Activated CD4-positive, alpha-beta T cell treated with anti-CD3 and anti-CD28 coated beads, Interleukin-2, amount 10 ng/mL, durations not matched to agents 7 days and 5 days (primary cell): ENCODE measurements at regions not wholly inside any gene's neighbourhood (a gene's known extent, or its start where the extent isn't known, plus 50 kb on each side); places are given as distances from the start of the nearest gene placed in this dataset.

Experiments
- CTCF ChIA-PET: fragments of 350-600 bp; sonication (Branson Sonifier 250); formaldehyde crosslinking; loops from one replicate; lab custom pipeline; 2021; ENCODE audit warnings: antibody characterized with exemption; lab: Charles Lee
- POLR2A ChIA-PET: fragments of 350-600 bp; sonication (Branson Sonifier 250); formaldehyde crosslinking; loops from one replicate; lab custom pipeline; 2021; ENCODE audit warnings: antibody characterized with exemption; lab: Charles Lee
- DNase-seq: peaks from one replicate; pipeline ENCODE4 v3.0.0-alpha.2; 2020
- H3K27ac Mint-ChIP-seq: one replicate; pipeline ENCODE4 v1.8.0; 2021; ENCODE audit warnings: mild to moderate bottlenecking, moderate library complexity, mixed read lengths
- H3K27me3 Mint-ChIP-seq: one replicate; pipeline ENCODE4 v1.8.0; 2021; ENCODE audit warnings: mixed read lengths
- H3K36me3 Mint-ChIP-seq: one replicate; pipeline ENCODE4 v1.8.0; 2021; ENCODE audit warnings: low read depth, mixed read lengths
- H3K4me1 Mint-ChIP-seq: one replicate; pipeline ENCODE4 v1.8.0; 2021; ENCODE audit warnings: mixed read lengths
- H3K4me3 Mint-ChIP-seq: one replicate; pipeline ENCODE4 v1.8.0; 2021; ENCODE audit warnings: mild to moderate bottlenecking, moderate library complexity, mixed read lengths
- H3K9me3 Mint-ChIP-seq: one replicate; pipeline ENCODE4 v1.8.0; 2021; ENCODE audit warnings: mixed read lengths

DNA sequence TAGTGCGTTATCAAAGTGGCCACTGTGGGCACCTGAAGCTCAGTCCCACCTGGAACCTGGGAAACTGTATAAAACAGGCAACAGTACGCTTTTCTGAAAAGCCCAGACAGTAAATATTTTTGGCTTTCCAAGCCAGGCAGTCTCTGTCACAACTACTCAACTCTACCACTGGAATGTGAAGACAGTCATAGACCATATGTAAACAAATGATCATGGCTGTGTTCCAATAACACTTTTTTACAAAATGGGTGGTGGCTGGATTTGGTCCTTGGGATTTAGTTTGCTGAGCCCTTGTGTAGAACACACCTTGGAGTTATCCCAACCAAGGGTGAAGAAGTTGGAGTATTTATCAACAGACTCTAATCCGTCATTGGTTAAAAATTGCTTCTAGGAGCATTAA lies 259.9 kb downstream of the SKIDA1 start:
- Mint-ChIP-seq H3K27ac (no peak overlapping the region), H3K9me3 (peaks cover 1% of the 10 kb centered on the region), H3K4me1 (no peaks in the 10 kb centered on the region), H3K36me3 (no peaks in the 10 kb centered on the region), H3K4me3 (no peak overlapping the region), H3K27me3 (no peaks in the 10 kb centered on the region)
- ChIA-PET CTCF (no interaction called here), POLR2A (no interaction called here)
- no peak for DNase-seq

DNA sequence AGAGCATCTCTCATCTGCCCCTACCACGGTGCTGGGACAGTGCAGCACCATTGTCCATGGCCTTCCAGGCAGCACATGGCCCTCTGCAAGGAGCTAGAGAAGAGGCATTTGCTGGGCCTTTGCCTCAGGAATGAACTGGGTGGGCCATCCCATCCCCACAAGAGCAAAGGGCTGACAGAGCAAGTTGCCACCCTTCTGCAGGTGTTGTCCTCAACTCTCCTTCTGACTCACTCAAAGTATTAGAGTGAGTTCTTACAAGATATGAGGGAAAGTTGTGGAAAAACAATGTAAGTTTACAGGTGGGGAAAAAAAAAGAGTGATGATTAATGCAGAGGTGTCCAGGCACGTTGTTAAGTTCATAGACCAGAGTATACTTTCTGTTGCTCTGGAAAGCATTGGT lies 261.2 kb downstream of the SKIDA1 start:
- CTCF ChIA-PET: no interaction called here
- Mint-ChIP-seq H3K4me1 (no peaks in the 10 kb centered on the region), H3K27me3 (no peaks in the 10 kb centered on the region), H3K9me3 (no peaks in the 10 kb centered on the region), H3K27ac (no peak overlapping the region), H3K36me3 (no peaks in the 10 kb centered on the region), H3K4me3 (no peak overlapping the region)
- POLR2A ChIA-PET: no interaction called here
- DNase-seq: no peak

DNA sequence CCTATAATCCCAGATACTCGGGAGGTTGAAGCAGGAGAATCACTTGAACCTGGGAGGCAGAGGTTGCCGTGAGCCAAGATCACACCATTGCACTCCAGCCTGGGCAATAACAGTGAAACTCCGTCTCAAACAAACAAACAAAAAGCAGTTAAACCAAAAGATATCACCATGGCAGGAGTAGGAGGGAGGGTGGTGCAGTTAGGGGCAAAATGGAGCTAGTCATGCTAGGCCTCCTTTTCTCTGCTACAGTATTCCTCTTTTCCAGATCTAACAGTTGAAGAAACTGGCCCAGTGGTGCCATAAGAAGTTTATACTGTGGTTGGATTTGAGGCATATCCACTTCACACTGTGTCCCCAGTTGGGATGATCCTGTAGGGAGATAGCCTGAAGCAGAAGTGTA lies 261.6 kb downstream of the SKIDA1 start:
- ChIA-PET CTCF (no interaction called here), POLR2A (no interaction called here)
- Mint-ChIP-seq H3K9me3 (no peaks in the 10 kb centered on the region), H3K36me3 (no peaks in the 10 kb centered on the region), H3K4me1 (no peaks in the 10 kb centered on the region), H3K27ac (no peak overlapping the region), H3K27me3 (no peaks in the 10 kb centered on the region), H3K4me3 (no peak overlapping the region)
- DNase-seq: no peak

DNA sequence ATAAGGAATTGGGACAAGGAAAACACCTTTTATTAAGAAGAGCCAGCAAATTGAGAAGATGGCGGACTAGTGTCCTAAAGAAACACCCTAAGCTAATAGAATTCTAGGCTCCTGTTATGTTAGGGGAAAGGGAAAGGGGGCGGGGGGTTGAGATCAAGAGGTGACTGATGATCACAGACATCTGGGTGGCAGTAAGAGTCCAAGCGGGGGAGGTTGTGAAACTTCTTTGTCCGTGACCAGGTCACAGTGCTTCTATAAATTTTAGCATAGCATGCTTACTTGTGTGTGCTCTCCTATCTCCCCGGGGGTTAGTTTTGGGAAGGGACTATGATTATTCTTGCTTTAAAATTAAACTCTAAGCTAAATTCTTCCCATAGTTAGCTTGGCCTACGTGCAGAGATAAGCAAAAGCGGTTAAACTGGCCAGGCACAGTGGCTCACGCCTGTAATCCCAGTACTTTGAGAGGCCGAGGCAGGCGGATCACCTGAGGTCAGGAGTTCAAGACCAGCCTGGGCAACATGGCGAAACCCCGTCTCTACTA lies 262.1 kb downstream of the SKIDA1 start:
- DNase-seq: no peak
- Mint-ChIP-seq H3K4me3 (no peak overlapping the region), H3K27me3 (no peaks in the 10 kb centered on the region), H3K9me3 (no peaks in the 10 kb centered on the region), H3K27ac (no peak overlapping the region), H3K4me1 (no peaks in the 10 kb centered on the region), H3K36me3 (no peaks in the 10 kb centered on the region)
- ChIA-PET CTCF (no interaction called here), POLR2A (no interaction called here)

DNA sequence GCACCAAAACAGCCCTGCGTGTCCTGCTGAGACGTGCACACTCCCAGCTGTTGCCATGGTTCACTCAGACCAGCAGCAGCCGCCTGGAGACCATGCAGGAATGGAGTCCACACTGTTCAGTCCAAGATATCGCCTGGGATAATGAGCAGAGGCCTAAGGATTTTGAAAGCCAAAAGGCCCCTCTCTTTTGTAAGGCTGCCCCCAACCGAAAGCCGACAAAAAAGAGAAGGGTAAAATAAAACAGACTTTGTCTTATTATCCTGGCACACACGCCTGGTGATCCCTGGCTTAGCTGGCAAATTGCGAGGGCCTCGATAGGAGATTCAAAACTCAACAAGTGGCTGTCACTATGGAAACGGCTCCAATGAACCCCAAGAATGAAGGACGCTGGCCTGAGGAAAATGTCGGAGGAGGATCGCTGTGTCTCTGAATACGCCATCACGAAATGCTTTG lies 263.6 kb downstream of the SKIDA1 start:
- CTCF ChIA-PET: no interaction called here
- no peak overlapping the region for H3K27ac Mint-ChIP-seq

DNA sequence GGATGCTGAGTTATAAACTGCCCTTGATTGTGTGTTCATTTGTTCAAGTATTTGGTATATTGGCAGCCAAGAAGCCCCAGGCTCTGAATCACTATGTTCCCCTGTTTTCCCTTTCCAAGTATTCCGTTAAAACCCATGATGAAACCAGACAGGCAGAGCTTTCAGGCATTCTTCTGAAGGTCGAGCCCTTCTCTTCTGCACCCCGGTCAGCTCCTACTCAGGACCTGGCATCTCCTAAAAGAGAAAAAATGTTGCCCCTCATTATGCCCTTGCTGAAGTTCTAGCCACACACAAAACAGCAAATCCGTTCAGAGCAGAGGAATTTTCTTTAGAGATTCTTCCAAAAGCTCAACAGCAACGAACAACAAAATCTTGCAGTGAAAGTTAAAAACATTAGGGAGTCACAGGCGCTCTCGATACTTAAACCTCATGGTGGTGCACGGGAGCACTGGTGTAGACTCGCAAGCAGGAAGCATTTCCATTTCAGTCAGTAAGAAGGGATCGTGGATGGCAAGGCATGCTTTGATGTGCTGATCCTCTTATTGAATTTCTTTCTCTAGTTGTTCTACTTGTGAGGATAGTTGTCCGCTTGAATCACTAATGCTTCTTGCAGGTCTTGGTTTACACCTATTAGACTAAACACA lies 264.9 kb downstream of the SKIDA1 start:
- no peaks in the 10 kb centered on the region for H3K9me3 Mint-ChIP-seq
- no peak overlapping the region for H3K4me3 Mint-ChIP-seq
- DNase-seq: no peak
- ChIA-PET CTCF (no interaction called here), POLR2A (no interaction called here)
- H3K4me1 Mint-ChIP-seq: no peaks in the 10 kb centered on the region
- no peaks in the 10 kb centered on the region for H3K36me3 Mint-ChIP-seq
- H3K27me3 Mint-ChIP-seq: no peaks in the 10 kb centered on the region
- no peak overlapping the region for H3K27ac Mint-ChIP-seq

More for the DNA sequence above, 263.6 kb downstream of the SKIDA1 start:
- no peaks in the 10 kb centered on the region for H3K4me1 Mint-ChIP-seq
- POLR2A ChIA-PET: no interaction called here
- H3K9me3 Mint-ChIP-seq: no peaks in the 10 kb centered on the region
- no peak for DNase-seq
- H3K27me3 Mint-ChIP-seq: no peaks in the 10 kb centered on the region
- H3K4me3 Mint-ChIP-seq: no peak overlapping the region
- H3K36me3 Mint-ChIP-seq: no peaks in the 10 kb centered on the region

DNA sequence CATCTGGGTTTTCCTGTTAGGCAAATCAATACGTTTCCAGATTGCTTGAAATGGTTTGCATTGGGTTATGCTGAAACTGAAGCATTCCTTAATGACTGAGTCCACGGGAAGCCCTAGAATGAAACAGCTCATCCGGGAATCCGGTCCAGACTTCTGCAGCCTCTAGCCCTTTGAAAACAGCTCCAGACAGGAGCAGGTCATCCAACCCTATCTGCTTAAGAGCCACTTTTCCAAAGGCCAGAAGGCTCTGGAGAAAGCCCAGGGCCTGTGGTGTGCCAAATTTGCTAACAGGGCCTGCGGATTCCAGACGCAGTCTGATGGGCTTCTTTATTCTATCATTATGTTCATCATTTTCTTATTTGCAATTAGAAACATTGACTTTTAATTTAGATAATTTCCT lies 265.4 kb downstream of the SKIDA1 start:
- no peak overlapping the region for H3K4me3 Mint-ChIP-seq
- ChIA-PET POLR2A (no interaction called here), CTCF (no interaction called here)
- no peaks in the 10 kb centered on the region for H3K4me1 Mint-ChIP-seq
- no peaks in the 10 kb centered on the region for H3K27me3 Mint-ChIP-seq
- no peaks in the 10 kb centered on the region for H3K9me3 Mint-ChIP-seq
- H3K27ac Mint-ChIP-seq: no peak overlapping the region
- DNase-seq: no peak
- no peaks in the 10 kb centered on the region for H3K36me3 Mint-ChIP-seq

DNA sequence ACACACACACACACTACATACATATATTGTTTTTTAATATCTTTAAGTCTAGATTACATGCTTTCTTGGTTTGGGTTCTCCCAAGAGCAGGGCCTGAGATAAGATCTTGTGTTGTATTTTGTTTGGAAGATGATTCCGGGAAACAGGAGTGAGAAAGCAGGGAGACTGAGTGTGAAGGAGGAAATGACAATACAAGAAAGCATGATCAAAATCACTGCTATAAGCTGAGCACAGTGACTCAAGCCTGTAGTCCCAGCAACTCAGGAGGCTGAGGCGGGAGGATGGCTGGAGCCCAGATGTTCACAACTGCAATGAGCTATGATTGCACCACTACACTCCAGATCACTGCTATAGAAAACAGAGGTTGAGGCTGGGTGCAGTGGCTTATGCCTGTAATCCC lies 267.6 kb downstream of the SKIDA1 start:
- H3K27me3 Mint-ChIP-seq: no peaks in the 10 kb centered on the region
- H3K4me1 Mint-ChIP-seq: no peaks in the 10 kb centered on the region
- ChIA-PET POLR2A (no interaction called here), CTCF (no interaction called here)
- H3K27ac Mint-ChIP-seq: no peak overlapping the region
- no peak for DNase-seq
- H3K4me3 Mint-ChIP-seq: no peak overlapping the region
- H3K9me3 Mint-ChIP-seq: no peaks in the 10 kb centered on the region
- no peaks in the 10 kb centered on the region for H3K36me3 Mint-ChIP-seq

DNA sequence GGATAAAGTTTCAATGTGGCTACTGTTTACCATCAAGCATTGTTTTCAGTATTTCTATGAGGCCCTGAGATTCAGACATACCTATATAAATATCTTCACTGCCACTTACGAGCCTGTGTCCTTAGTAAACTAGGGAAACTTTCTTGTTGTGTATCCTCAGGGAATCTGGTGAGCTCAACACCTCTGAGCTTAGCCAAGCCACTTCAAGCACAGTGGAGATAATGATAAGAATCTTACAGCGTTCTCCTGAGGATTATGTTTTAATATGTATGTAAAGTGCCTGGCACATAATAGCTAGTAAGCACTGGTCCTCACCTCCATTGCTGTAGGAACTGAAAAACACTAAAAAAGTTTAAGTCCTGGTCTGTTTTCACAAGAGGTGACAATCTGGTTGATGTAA lies 268.3 kb downstream of the SKIDA1 start:
- H3K9me3 Mint-ChIP-seq: no peaks in the 10 kb centered on the region
- no peaks in the 10 kb centered on the region for H3K27me3 Mint-ChIP-seq
- no peak overlapping the region for H3K4me3 Mint-ChIP-seq
- ChIA-PET POLR2A (no interaction called here), CTCF (no interaction called here)
- H3K36me3 Mint-ChIP-seq: no peaks in the 10 kb centered on the region
- no peaks in the 10 kb centered on the region for H3K4me1 Mint-ChIP-seq
- DNase-seq: no peak
- no peak overlapping the region for H3K27ac Mint-ChIP-seq

DNA sequence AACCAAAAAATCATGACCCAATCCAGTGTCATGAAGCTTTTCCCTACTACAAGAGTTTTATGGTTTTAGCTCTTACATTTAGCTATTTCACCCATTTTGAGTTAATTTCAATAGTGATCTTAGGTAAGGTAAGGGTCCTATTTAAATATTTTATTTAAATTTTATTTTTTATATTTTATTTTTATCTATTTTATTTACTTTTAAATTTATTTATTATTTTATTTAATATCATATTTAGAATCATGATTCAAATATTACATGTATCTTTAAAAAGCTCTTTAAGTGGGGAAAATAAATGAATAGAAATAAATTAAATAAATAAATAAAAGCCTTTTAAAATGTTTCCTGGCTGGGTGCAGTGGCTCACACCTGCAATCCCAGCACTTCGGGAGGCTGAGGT lies 276.0 kb downstream of the SKIDA1 start:
- CTCF ChIA-PET: interaction anchor here (0.6 kb wide), 1 partner anchor 1042 kb away, joined by 3 read pairs; no protein-coding TSS in a partner anchor
- H3K36me3 Mint-ChIP-seq: no peaks in the 10 kb centered on the region
- H3K9me3 Mint-ChIP-seq: no peaks in the 10 kb centered on the region
- peaks cover 5% of the 10 kb centered on the region for H3K27me3 Mint-ChIP-seq
- POLR2A ChIA-PET: no interaction called here
- H3K4me3 Mint-ChIP-seq: no peak overlapping the region
- DNase-seq: no peak
- no peaks in the 10 kb centered on the region for H3K4me1 Mint-ChIP-seq
- H3K27ac Mint-ChIP-seq: no peak overlapping the region

DNA sequence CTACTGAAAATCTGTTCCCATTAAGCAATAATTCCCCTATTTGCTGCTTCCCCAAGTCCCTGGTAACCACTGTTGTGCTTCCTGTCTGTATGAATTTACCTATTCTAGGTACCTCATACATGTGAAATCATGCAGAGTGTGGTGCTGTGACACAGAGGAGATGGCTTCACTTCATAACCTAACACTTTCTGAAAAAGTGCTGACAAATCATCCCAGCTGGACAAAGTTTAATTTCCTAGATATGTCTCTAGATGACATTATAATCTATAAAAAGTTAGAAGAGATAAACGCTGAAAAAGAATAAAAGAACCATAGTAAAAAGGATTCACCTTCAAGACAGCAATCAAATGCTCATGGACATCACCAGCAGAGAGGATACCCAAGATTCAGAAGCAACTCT lies 277.9 kb downstream of the SKIDA1 start:
- no peak overlapping the region for H3K4me3 Mint-ChIP-seq
- H3K9me3 Mint-ChIP-seq: no peaks in the 10 kb centered on the region
- H3K27me3 Mint-ChIP-seq: peaks cover 5% of the 10 kb centered on the region
- ChIA-PET POLR2A (no interaction called here), CTCF (no interaction called here)
- no peak for DNase-seq
- no peaks in the 10 kb centered on the region for H3K36me3 Mint-ChIP-seq
- H3K4me1 Mint-ChIP-seq: no peaks in the 10 kb centered on the region
- H3K27ac Mint-ChIP-seq: no peak overlapping the region

DNA sequence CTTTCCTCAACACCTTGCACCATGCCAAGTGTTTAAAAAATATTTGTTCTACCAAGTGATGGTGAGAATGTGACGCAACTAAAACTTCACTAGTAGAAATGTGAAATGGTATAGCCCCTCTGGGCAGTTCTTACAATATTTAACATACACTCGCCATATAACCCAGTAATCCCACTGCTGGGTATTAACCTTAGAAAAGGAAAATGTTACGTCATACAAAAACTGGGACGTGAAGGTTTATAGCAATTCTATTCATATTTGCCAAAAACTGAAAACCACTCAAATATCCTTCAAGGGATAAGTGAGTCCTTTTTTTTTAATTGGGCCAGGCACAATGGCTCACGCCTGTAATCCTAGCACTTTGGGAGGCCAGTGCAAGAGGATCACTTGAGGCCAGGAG lies 279.3 kb downstream of the SKIDA1 start:
- Mint-ChIP-seq H3K4me3 (no peak overlapping the region), H3K27me3 (no peaks in the 10 kb centered on the region), H3K4me1 (no peaks in the 10 kb centered on the region), H3K9me3 (no peaks in the 10 kb centered on the region), H3K27ac (no peak overlapping the region), H3K36me3 (no peaks in the 10 kb centered on the region)
- no peak for DNase-seq
- ChIA-PET CTCF (no interaction called here), POLR2A (no interaction called here)

DNA sequence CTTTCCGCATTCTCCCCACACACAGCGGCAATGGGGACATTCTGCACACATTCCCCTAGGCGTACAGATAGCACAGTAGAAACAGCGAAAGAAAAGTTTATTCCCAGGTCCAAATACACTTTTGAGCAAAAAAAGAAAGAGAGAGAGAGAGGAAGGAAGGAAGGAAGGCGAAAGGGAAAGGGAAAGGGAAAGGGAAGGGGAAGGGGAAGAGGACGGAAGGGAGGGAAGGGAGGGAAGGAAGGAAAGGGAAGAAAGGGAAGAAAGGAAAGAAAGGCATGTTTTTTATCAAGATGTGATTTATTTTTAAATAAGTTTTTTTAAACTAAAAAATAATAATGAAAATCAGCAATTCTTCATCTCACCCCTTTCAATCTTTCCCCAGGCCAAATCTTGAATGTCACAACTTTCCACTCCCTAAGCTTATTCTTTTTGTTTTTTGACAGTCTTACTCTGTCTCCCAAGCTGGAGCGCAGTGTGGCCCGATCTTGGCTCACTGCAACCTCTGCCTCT lies 281.7 kb downstream of the SKIDA1 start:
- no peak overlapping the region for H3K27ac Mint-ChIP-seq
- CTCF ChIA-PET: interaction anchor here (0.7 kb wide), 1 partner anchor 1506 kb away, joined by 4 read pairs; no protein-coding TSS in a partner anchor
- no peaks in the 10 kb centered on the region for H3K9me3 Mint-ChIP-seq
- no peaks in the 10 kb centered on the region for H3K4me1 Mint-ChIP-seq
- DNase-seq: no peak
- H3K27me3 Mint-ChIP-seq: no peaks in the 10 kb centered on the region
- no peak overlapping the region for H3K4me3 Mint-ChIP-seq
- no peaks in the 10 kb centered on the region for H3K36me3 Mint-ChIP-seq
- POLR2A ChIA-PET: no interaction called here

DNA sequence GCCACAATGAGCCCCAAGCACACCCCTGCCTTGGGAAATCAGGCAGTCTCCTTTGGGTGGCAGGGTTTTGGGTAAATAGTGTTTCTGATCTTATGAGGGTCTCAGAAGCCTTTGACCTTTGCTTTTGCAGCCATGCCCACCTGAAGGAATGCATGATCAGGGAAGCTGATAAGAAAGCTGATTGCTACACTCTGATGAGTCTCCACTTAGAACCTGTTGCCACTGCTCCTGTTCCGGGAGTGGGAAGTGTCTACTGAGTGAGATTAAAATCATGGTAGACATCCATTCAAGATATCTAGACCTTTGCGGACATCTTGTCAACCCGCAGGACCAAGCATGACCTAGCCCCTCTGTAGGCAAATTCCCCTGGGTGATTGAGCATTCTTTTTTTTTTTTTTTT lies 282.6 kb downstream of the SKIDA1 start:
- Mint-ChIP-seq H3K4me1 (no peaks in the 10 kb centered on the region), H3K27me3 (no peaks in the 10 kb centered on the region), H3K36me3 (no peaks in the 10 kb centered on the region), H3K4me3 (no peak overlapping the region), H3K27ac (no peak overlapping the region), H3K9me3 (no peaks in the 10 kb centered on the region)
- CTCF ChIA-PET: interaction anchor here (0.6 kb wide), 1 partner anchor 42 kb away, joined by 3 read pairs; no protein-coding TSS in a partner anchor
- no peak for DNase-seq
- POLR2A ChIA-PET: no interaction called here
